Endothelial cell of umbilical vein (primary cell): ENCODE measurements at regions not wholly inside any gene's neighbourhood (a gene's known extent, or its start where the extent isn't known, plus 50 kb on each side); places are given as distances from the start of the nearest gene placed in this dataset.

Source experiments
- BruUV-seq: library from RNA; stranded (reverse); fragments of 400-500 nt; replicated peaks from 2 replicates; lab custom pipeline; 2021; lab: Mats Ljungman, UMichigan
- CTCF ChIA-PET: fragments of 300-600, 350-600 bp; sonication (Branson Sonifier 250); formaldehyde crosslinking; loops from one replicate; lab custom pipeline; 2021; ENCODE audit warnings: antibody characterized with exemption, inconsistent platforms; lab: Charles Lee
- POLR2A ChIA-PET: fragments of 300-600, 350-600 bp; sonication (Branson Sonifier 250); formaldehyde crosslinking; loops from one replicate; lab custom pipeline; 2021; ENCODE audit warnings: antibody characterized with exemption, inconsistent platforms; lab: Charles Lee
- DNase-seq: peaks from one replicate; pipeline ENCODE4 v3.0.0-alpha.2; 2011; ENCODE audit warnings: low read depth, low spot score
- FAIRE-seq: peaks from 2 replicates; lab custom pipeline; 2011; peaks lifted over from hg19 to GRCh38; lab: Jason Lieb, UNC
- H2AFZ ChIP-seq: 2 replicates; pipeline ENCODE4 v1.6.0; 2012; ENCODE audit warnings: low read depth, low read length, control low read depth, inconsistent platforms
- H3K27ac ChIP-seq: 2 replicates; pipeline ENCODE4 v1.5.1; 2011; ENCODE audit warnings: low read depth, mild to moderate bottlenecking, control low read depth, low read length, moderate library complexity; ENCODE audit not compliant: insufficient read depth
- H3K27me3 ChIP-seq, 2 experiments: 2 replicates each; pipeline versions ENCODE4 v1.6.0 to v1.6.1; 2011; ENCODE audit warnings: low read length in 2 of 2, mixed read lengths in 1 of 2; ENCODE audit not compliant: control insufficient read depth in 2 of 2, insufficient read depth in 2 of 2
- H3K36me3 ChIP-seq, 2 experiments: 2 replicates in 1 of 2; 3 replicates in 1 of 2; pipeline ENCODE4 v1.5.1; 2011; ENCODE audit warnings: low read length in 2 of 2, mild to moderate bottlenecking in 1 of 2, moderate library complexity in 1 of 2; ENCODE audit not compliant: control insufficient read depth in 2 of 2, insufficient read depth in 2 of 2; ENCODE audit errors: extremely low read depth in 1 of 2
- H3K4me1 ChIP-seq: 3 replicates; pipeline ENCODE4 v1.5.1; 2011; ENCODE audit warnings: mild to moderate bottlenecking, low read length; ENCODE audit not compliant: control insufficient read depth, insufficient read depth; ENCODE audit errors: extremely low read depth
- H3K4me2 ChIP-seq: 2 replicates; pipeline ENCODE4 v1.6.1; 2011; ENCODE audit warnings: low read length, control low read depth, mixed read lengths; ENCODE audit not compliant: insufficient read depth
- H3K4me3 ChIP-seq, 3 experiments: fragments of 200-600 bp in 1 of 3; sonication (generic), shearing (Covaris generic) in 1 of 3; replicated peaks in 1 of 3; 2 replicates each; pipeline ENCODE4 v1.5.1; 2011 to 2016; ENCODE audit warnings: control low read depth in 3 of 3, low read length in 3 of 3, mild to moderate bottlenecking in 2 of 3, inconsistent platforms in 1 of 3, low read depth in 1 of 3, moderate library complexity in 1 of 3; ENCODE audit not compliant: insufficient read depth in 1 of 3
- H3K79me2 ChIP-seq: 2 replicates; pipeline ENCODE4 v1.6.0; 2012; ENCODE audit warnings: low read length, inconsistent platforms; ENCODE audit not compliant: control insufficient read depth, insufficient read depth
- H3K9ac ChIP-seq: replicated peaks from 2 replicates; pipeline ENCODE3; 2011; ENCODE audit warnings: low read length, control low read depth; ENCODE audit not compliant: insufficient read depth; ENCODE audit errors: extremely low read depth
- H3K9me1 ChIP-seq: replicated peaks from 3 replicates; pipeline ENCODE4 v1.6.0; 2011; ENCODE audit warnings: mild to moderate bottlenecking, low read length; ENCODE audit not compliant: control insufficient read depth, insufficient read depth; ENCODE audit errors: extremely low read depth
- H3K9me3 ChIP-seq: replicated peaks from 2 replicates; pipeline ENCODE4 v1.5.1; 2012; ENCODE audit warnings: low read length, inconsistent platforms; ENCODE audit not compliant: control insufficient read depth, insufficient read depth
- H4K20me1 ChIP-seq: replicated peaks from 2 replicates; pipeline ENCODE3; 2011; ENCODE audit warnings: mild to moderate bottlenecking, low read length; ENCODE audit not compliant: control insufficient read depth, insufficient read depth; ENCODE audit errors: extremely low read depth
- EZH2 ChIP-seq: IDR thresholded peaks from 2 replicates; pipeline ENCODE4 v1.6.1; 2012; ENCODE audit warnings: borderline replicate concordance, low read depth, mild to moderate bottlenecking, moderate library complexity, low read length, inconsistent platforms; ENCODE audit not compliant: severe bottlenecking
- FOS ChIP-seq: IDR thresholded peaks from 2 replicates; pipeline ENCODE4 v1.6.1; 2011; ENCODE audit warnings: mild to moderate bottlenecking, low read length, moderate library complexity, borderline replicate concordance; ENCODE audit not compliant: insufficient read depth
- GATA2 ChIP-seq: IDR thresholded peaks from 2 replicates; pipeline ENCODE4 v1.7.0; 2011; ENCODE audit warnings: low read depth, mild to moderate bottlenecking, moderate library complexity, mixed read lengths, low read length; ENCODE audit not compliant: insufficient read length, insufficient read depth
- JUN ChIP-seq: IDR thresholded peaks from 2 replicates; pipeline ENCODE4 v1.6.1; 2011; ENCODE audit warnings: borderline replicate concordance, low read depth; ENCODE audit not compliant: insufficient read length, insufficient read depth
- MAX ChIP-seq: IDR thresholded peaks from 2 replicates; pipeline ENCODE4 v1.6.1; 2011; ENCODE audit not compliant: insufficient read depth, insufficient read length
- MYC ChIP-seq: IDR thresholded peaks from one replicate; pipeline ENCODE4 v1.6.1; 2011; ENCODE audit warnings: mild to moderate bottlenecking, low read depth, low read length
- POLR2A ChIP-seq: IDR thresholded peaks from 2 replicates; pipeline ENCODE4 v1.6.1; 2012; ENCODE audit warnings: low read depth, mild to moderate bottlenecking, control low read depth, low read length
- POLR2AphosphoS5 ChIP-seq: IDR thresholded peaks from 2 replicates; pipeline ENCODE4 v1.6.1; 2012; ENCODE audit warnings: low read depth, mild to moderate bottlenecking, control low read depth, low read length, moderate library complexity; ENCODE audit not compliant: insufficient read depth
- dilution Hi-C: fragments of 300-500 bp; cut with MboI; formaldehyde crosslinking; loops from one replicate; pipeline ENCODE4 v1.15.0; 2019; ENCODE audit warnings: low sequenced_read_pairs; ENCODE audit not compliant: extremely low pct_ligation_motif_present
- intact Hi-C: fragments of 100-400 bp; cut with micrococcal nuclease; formaldehyde crosslinking; loops from one replicate; pipeline ENCODE4 v1.10.0; 2022
- TF ChIP-seq, protein P1 (sequence below), 2 donors: IDR thresholded peaks; 1 replicate in 1 of 2; 2 replicates in 1 of 2; pipeline ENCODE4 v1.5.1; 2011; ENCODE audit warnings: low read length in 2 of 2, mild to moderate bottlenecking in 2 of 2, moderate library complexity in 2 of 2, control low read depth in 1 of 2, inconsistent platforms in 1 of 2, low read depth in 1 of 2; ENCODE audit not compliant: insufficient read depth in 1 of 2; ENCODE audit errors: extremely low read depth in 1 of 2

- H3K27ac ChIP-seq = no peak overlapping the region
- ChIA-PET POLR2A (no interaction called here), CTCF (no interaction called here)
Measured at GRCh38 chr7:19410106-19410505, 264.9 kb upstream of the FERD3L start.

More at GRCh38 chr7:19410106-19410505, 264.9 kb upstream of the FERD3L start:
- FAIRE-seq (no peak), DNase-seq (no peak)
- no peak overlapping the region for H2AFZ ChIP-seq
- no peak overlapping the region for H3K4me3 ChIP-seq
- intact Hi-C loops = no loop called here
- TF ChIP-seq POLR2A (no peak), FOS (no peak), EZH2 (no peak), GATA2 (no peak), MYC (no peak), JUN (no peak), POLR2AphosphoS5 (no peak), MAX (no peak)
- TF ChIP-seq, protein P1, sequence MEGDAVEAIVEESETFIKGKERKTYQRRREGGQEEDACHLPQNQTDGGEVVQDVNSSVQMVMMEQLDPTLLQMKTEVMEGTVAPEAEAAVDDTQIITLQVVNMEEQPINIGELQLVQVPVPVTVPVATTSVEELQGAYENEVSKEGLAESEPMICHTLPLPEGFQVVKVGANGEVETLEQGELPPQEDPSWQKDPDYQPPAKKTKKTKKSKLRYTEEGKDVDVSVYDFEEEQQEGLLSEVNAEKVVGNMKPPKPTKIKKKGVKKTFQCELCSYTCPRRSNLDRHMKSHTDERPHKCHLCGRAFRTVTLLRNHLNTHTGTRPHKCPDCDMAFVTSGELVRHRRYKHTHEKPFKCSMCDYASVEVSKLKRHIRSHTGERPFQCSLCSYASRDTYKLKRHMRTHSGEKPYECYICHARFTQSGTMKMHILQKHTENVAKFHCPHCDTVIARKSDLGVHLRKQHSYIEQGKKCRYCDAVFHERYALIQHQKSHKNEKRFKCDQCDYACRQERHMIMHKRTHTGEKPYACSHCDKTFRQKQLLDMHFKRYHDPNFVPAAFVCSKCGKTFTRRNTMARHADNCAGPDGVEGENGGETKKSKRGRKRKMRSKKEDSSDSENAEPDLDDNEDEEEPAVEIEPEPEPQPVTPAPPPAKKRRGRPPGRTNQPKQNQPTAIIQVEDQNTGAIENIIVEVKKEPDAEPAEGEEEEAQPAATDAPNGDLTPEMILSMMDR (IDR thresholded peaks at IDR 0.05; ENCODE audit: extremely low read depth in 1 of 2, insufficient read depth in 1 of 2, low read depth in 1 of 2, low read length in 2 of 2) = no peak
- no peaks in the 10 kb centered on the region for H3K27me3 ChIP-seq
- H3K36me3 ChIP-seq = no peaks in the 10 kb centered on the region
- no peaks in the 10 kb centered on the region for H4K20me1 ChIP-seq
- H3K9me3 ChIP-seq = no peaks in the 10 kb centered on the region
- H3K79me2 ChIP-seq = no peaks in the 10 kb centered on the region
- H3K4me1 ChIP-seq = no peaks in the 10 kb centered on the region
- H3K4me2 ChIP-seq = no peak overlapping the region
- BruUV-seq = no TSS peak
- peaks cover 2% of the 10 kb centered on the region for H3K9me1 ChIP-seq
- H3K9ac ChIP-seq = no peak overlapping the region
- dilution Hi-C loops = no loop called here
